DLD1 (cell line): ENCODE measurements at regions not wholly inside any gene's neighbourhood (a gene's known extent, or its start where the extent isn't known, plus 50 kb on each side); places are given as distances from the start of the nearest gene placed in this dataset.
"Not testable (repeated sequence)": the region's sequence is repeated elsewhere in the genome, so short reads cannot be mapped to it uniquely, and the experiment has no call there.

ENCODE experiments used
- in situ Hi-C: cut with HindIII; loops from 2 replicates; pipeline ENCODE4 v1.10.0; 2017; ENCODE audit warnings: low sequenced_read_pairs

- in situ Hi-C loops, result no loop called here
Measured at GRCh38 chr12:70069221-70070105, 173.8 kb upstream of the CNOT2 start.

GRCh38 chr12:70070494-70071007 lies 172.7 kb upstream of the CNOT2 start:
- in situ Hi-C loops, result no loop called here

- in situ Hi-C loops, result no loop called here
Measured at GRCh38 chr12:70074510-70074909, 168.7 kb upstream of the CNOT2 start.

GRCh38 chr12:70077441-70077840 lies 165.8 kb upstream of the CNOT2 start:
- in situ Hi-C loops, result no loop called here

- in situ Hi-C loops, result no loop called here
Measured at GRCh38 chr12:70078161-70078560, 165.1 kb upstream of the CNOT2 start.

- in situ Hi-C loops, result no loop called here
Measured at GRCh38 chr12:70080566-70080965, 162.7 kb upstream of the CNOT2 start.

GRCh38 chr12:70082997-70083676 lies 160.1 kb upstream of the CNOT2 start:
- in situ Hi-C loops, result no loop called here

GRCh38 chr12:70083677-70084020 lies 159.6 kb upstream of the CNOT2 start:
- in situ Hi-C loops, result no loop called here

- in situ Hi-C loops, result not testable (repeated sequence)
Measured at GRCh38 chr12:70086372-70086771, 156.9 kb upstream of the CNOT2 start.

- in situ Hi-C loops, result no loop called here
Measured at GRCh38 chr12:70091021-70091521, 152.2 kb upstream of the CNOT2 start.

- in situ Hi-C loops, result no loop called here
Measured at GRCh38 chr12:70094467-70094866, 148.8 kb upstream of the CNOT2 start.

- in situ Hi-C loops, result no loop called here
Measured at GRCh38 chr12:70096759-70097410, 146.3 kb upstream of the CNOT2 start.

GRCh38 chr12:70101064-70101463 lies 142.2 kb upstream of the CNOT2 start:
- in situ Hi-C loops, result no loop called here

- in situ Hi-C loops, result no loop called here
Measured at GRCh38 chr12:70106347-70106746, 136.9 kb upstream of the CNOT2 start.

- in situ Hi-C loops, result no loop called here
Measured at GRCh38 chr12:70110085-70110484, 133.1 kb upstream of the CNOT2 start.

GRCh38 chr12:70117670-70118069 lies 125.6 kb upstream of the CNOT2 start:
- in situ Hi-C loops, result no loop called here

- in situ Hi-C loops, result no loop called here
Measured at GRCh38 chr12:70120970-70121369, 122.3 kb upstream of the CNOT2 start.

GRCh38 chr12:70121562-70121961 lies 121.7 kb upstream of the CNOT2 start:
- in situ Hi-C loops, result no loop called here

- in situ Hi-C loops, result no loop called here
Measured at GRCh38 chr12:70122804-70123203, 120.4 kb upstream of the CNOT2 start.

GRCh38 chr12:70149013-70149412 lies 94.2 kb upstream of the CNOT2 start:
- in situ Hi-C loops, result loop anchor here (5.0 kb wide), 1 partner anchor 83 kb away; no protein-coding TSS in a partner anchor

- in situ Hi-C loops, result loop anchor here (5.0 kb wide), 1 partner anchor 83 kb away; no protein-coding TSS in a partner anchor
Measured at GRCh38 chr12:70149665-70150064, 93.6 kb upstream of the CNOT2 start.
